Adrenal gland (tissue), 5 donors: ENCODE measurements at regions not wholly inside any gene's neighbourhood (a gene's known extent, or its start where the extent isn't known, plus 50 kb on each side); places are given as distances from the start of the nearest gene placed in this dataset.

Source experiments
- CTCF ChIP-seq, 6 experiments: fragments of 450-650 bp in 4 of 6; fragments of 200-600 bp in 2 of 6; sonication (generic) in 1 of 6; IDR thresholded peaks; 1 replicate in 5 of 6; 2 replicates in 1 of 6; pipeline versions ENCODE4 v1.5.1 to v1.8.0; 2016 to 2021; ENCODE audit warnings: antibody characterized with exemption in 6 of 6, mild to moderate bottlenecking in 2 of 6, moderate library complexity in 1 of 6
- POLR2A ChIP-seq, 2 donors: fragments of 450-650 bp; IDR thresholded peaks; one replicate each; pipeline ENCODE4 v1.6.1; 2017; ENCODE audit warnings: antibody characterized with exemption in 2 of 2, mild to moderate bottlenecking in 2 of 2, moderate library complexity in 1 of 2
- donor health status: DM: no; HTN: no; CAD: no.

- no peak for TF ChIP-seq CTCF (IDR thresholded peaks at IDR 0.05)
- no peak for TF ChIP-seq POLR2A (IDR thresholded peaks at IDR 0.05)
These were observed 236.3 kb downstream of the SIPA1L2 start for GRCh38 chr1:232393444-232394146.
